IPS-15b (cell line): ENCODE measurements at regions not wholly inside any gene's neighbourhood (a gene's known extent, or its start where the extent isn't known, plus 50 kb on each side); places are given as distances from the start of the nearest gene placed in this dataset.

Experiments used
- H3K27me3 ChIP-seq: one replicate; pipeline ENCODE4 v1.6.1; 2013; ENCODE audit warnings: low read length; ENCODE audit not compliant: control insufficient read depth, insufficient read depth
- H3K36me3 ChIP-seq: one replicate; pipeline ENCODE4 v1.6.1; 2013; ENCODE audit warnings: low read length; ENCODE audit not compliant: control insufficient read depth, insufficient read depth
- H3K4me1 ChIP-seq: one replicate; pipeline ENCODE4 v1.6.1; 2013; ENCODE audit warnings: mild to moderate bottlenecking, low read length; ENCODE audit not compliant: control insufficient read depth, insufficient read depth
- H3K4me3 ChIP-seq: one replicate; pipeline ENCODE4 v1.5.1; 2013; ENCODE audit warnings: low read depth, low read length
- H3K9ac ChIP-seq: one replicate; pipeline ENCODE4 v1.6.1; 2013; ENCODE audit warnings: low read depth, mild to moderate bottlenecking, low read length
- H3K9me3 ChIP-seq: one replicate; pipeline ENCODE4 v1.6.1; 2013; ENCODE audit warnings: mild to moderate bottlenecking, low read length; ENCODE audit not compliant: control insufficient read depth, insufficient read depth

DNA sequence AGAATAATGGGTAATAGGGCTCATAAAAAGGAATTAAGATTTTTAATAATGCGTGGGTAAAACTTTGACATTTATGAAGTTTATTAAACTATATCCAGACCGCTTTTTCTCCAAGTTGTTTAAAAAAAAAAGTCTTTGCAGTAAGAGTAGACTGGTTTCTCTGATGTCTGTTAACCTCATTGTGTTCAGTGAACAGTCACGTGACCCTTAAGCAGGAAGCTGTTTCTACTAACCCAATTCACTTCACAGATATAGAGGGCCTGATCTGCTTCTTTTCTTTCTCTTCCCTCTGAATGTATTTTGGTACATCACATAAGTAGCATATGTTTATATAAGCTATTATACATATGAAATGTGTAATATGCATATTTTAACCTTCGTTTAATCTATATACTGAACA, 1011.3 kb upstream of the CELF4 start:
- Histone ChIP-seq H3K4me1 (no peaks in the 10 kb centered on the region), H3K27me3 (no peaks in the 10 kb centered on the region), H3K4me3 (no peak overlapping the region), H3K9ac (no peak overlapping the region), H3K9me3 (no peaks in the 10 kb centered on the region), H3K36me3 (no peaks in the 10 kb centered on the region)

- H3K27me3 ChIP-seq, result no peaks in the 10 kb centered on the region
- no peaks in the 10 kb centered on the region for H3K9me3 ChIP-seq
- no peaks in the 10 kb centered on the region for H3K4me1 ChIP-seq
Observed at GRCh38 chr18:38576349-38576748, 1010.8 kb upstream of the CELF4 start.

GRCh38 chr18:38575648-38576047, 1010.0 kb upstream of the CELF4 start:
- Histone ChIP-seq H3K4me3 (no peak overlapping the region), H3K9me3 (no peaks in the 10 kb centered on the region), H3K9ac (no peak overlapping the region), H3K4me1 (no peaks in the 10 kb centered on the region), H3K36me3 (no peaks in the 10 kb centered on the region), H3K27me3 (no peaks in the 10 kb centered on the region)

More at GRCh38 chr18:38576349-38576748, 1010.8 kb upstream of the CELF4 start:
- Histone ChIP-seq H3K9ac (no peak overlapping the region), H3K4me3 (no peak overlapping the region), H3K36me3 (no peaks in the 10 kb centered on the region)

- Histone ChIP-seq H3K27me3 (no peaks in the 10 kb centered on the region), H3K36me3 (no peaks in the 10 kb centered on the region), H3K4me3 (no peak overlapping the region), H3K9ac (no peak overlapping the region), H3K4me1 (no peaks in the 10 kb centered on the region), H3K9me3 (no peaks in the 10 kb centered on the region)
Observed at GRCh38 chr18:38575023-38575422, 1009.4 kb upstream of the CELF4 start.

- H3K9me3 ChIP-seq, result no peaks in the 10 kb centered on the region
- H3K4me1 ChIP-seq, result no peaks in the 10 kb centered on the region
- H3K9ac ChIP-seq, result no peak overlapping the region
- no peaks in the 10 kb centered on the region for H3K27me3 ChIP-seq
- no peaks in the 10 kb centered on the region for H3K36me3 ChIP-seq
- H3K4me3 ChIP-seq, result no peak overlapping the region
Observed at GRCh38 chr18:38572554-38573111, 1007.0 kb upstream of the CELF4 start.

DNA sequence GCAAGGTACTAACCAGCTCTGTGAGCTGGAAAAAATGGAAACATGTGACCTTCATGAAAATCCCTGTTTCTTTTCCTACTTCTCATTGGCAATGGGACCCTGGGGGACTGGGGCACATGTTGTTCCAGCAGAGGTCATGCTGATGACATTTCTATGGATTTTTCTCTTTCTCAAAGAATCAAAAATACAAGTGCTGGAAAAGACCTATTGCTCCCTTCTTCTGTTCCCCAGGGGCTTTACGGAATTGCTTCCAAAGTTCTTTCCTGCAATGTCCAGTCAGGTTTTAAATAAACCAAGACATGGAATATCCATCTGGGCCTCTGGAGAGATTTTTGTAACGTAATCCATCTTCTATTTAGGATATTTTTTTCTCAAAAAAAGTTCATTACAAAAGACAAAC, 1006.1 kb upstream of the CELF4 start:
- Histone ChIP-seq H3K36me3 (no peaks in the 10 kb centered on the region), H3K9me3 (no peaks in the 10 kb centered on the region), H3K4me3 (no peak overlapping the region), H3K27me3 (no peaks in the 10 kb centered on the region), H3K9ac (no peak overlapping the region), H3K4me1 (no peaks in the 10 kb centered on the region)

DNA sequence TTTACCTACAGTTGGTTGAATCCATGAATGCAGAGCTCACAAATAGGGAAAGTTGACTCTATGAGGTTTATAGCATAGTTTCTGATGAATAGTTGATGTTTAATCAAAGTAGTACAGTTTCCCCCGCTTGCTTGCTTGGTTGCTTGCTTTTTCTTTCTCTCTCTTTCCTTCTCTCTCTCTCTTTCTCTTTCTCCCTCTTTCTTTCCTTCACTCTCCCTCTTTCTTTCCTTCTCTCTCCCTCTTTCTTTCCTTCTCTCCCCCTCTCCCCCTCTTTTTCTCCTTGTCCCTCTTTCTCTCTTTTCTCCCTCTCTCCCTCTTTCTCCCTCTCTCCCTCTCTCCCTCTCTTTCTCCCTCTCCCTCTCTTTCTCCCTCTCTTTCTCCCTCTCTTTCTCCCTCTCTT, 999.9 kb upstream of the CELF4 start:
- Histone ChIP-seq H3K9me3 (no peaks in the 10 kb centered on the region), H3K9ac (no peak overlapping the region), H3K27me3 (no peaks in the 10 kb centered on the region), H3K4me1 (no peaks in the 10 kb centered on the region), H3K36me3 (no peaks in the 10 kb centered on the region), H3K4me3 (no peak overlapping the region)

- Histone ChIP-seq H3K9me3 (no peaks in the 10 kb centered on the region), H3K9ac (no peak overlapping the region), H3K36me3 (no peaks in the 10 kb centered on the region), H3K27me3 (no peaks in the 10 kb centered on the region), H3K4me3 (no peak overlapping the region), H3K4me1 (no peaks in the 10 kb centered on the region)
Observed at GRCh38 chr18:38563396-38563980, 997.9 kb upstream of the CELF4 start.

- no peaks in the 10 kb centered on the region for H3K36me3 ChIP-seq
- H3K9me3 ChIP-seq, result no peaks in the 10 kb centered on the region
- H3K4me1 ChIP-seq, result peaks cover 11% of the 10 kb centered on the region
- no peak overlapping the region for H3K4me3 ChIP-seq
- no peaks in the 10 kb centered on the region for H3K27me3 ChIP-seq
- no peak overlapping the region for H3K9ac ChIP-seq
Observed at GRCh38 chr18:38557006-38557405, 991.4 kb upstream of the CELF4 start.

DNA sequence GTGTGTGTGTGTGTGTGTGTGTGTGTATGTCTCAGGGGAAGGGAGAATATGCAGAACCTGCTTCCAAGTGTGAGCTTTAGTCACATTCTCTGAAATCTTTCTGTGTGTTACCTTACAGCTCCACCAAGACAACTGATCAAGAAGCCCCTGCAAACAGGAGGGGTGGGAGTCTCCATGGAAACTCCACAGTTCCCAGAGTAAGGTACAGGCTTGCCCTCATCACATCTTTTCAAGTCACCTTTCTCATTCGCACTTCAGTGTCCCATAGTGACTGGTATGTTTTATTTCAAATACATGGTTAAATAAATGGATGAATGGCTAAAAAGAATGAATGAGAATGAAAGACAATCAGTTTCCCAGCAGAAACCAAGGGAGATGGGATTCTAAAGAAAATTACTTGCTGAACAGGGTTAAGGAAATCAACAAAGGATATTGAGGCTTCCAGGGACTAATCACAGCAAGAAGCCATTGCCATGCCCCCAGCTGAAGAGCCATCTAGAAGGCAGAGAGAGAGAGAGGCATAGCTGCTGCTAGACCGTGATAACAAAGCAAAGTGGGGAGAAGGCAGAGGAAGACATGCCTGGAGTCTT, 987.2 kb upstream of the CELF4 start:
- no peak overlapping the region for H3K9ac ChIP-seq

DNA sequence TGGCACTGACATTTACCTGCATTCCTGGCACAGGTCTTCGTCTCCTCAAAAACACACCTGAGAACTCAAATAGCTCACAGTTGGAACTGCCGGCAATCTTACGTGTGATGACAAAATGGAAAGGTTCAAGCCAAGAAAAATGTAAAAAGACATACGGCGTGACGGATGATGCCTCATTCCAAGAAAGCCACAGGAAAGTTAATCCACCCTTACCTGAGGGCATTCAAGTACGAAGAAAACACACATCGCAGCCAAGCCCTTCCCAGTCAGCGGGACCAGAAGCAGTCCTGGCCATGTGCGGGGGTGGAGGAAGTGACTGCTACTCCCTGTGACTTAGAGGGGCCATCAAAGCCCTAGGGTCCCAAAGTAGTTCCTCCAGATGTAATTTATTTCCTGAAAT, 986.3 kb upstream of the CELF4 start:
- no peaks in the 10 kb centered on the region for H3K27me3 ChIP-seq
- no peak overlapping the region for H3K9ac ChIP-seq
- H3K4me3 ChIP-seq, result no peak overlapping the region
- H3K4me1 ChIP-seq, result peaks cover 13% of the 10 kb centered on the region
- H3K36me3 ChIP-seq, result no peaks in the 10 kb centered on the region
- H3K9me3 ChIP-seq, result no peaks in the 10 kb centered on the region

More for the DNA sequence above, 987.2 kb upstream of the CELF4 start:
- Histone ChIP-seq H3K36me3 (no peaks in the 10 kb centered on the region), H3K27me3 (no peaks in the 10 kb centered on the region), H3K4me1 (peaks cover 13% of the 10 kb centered on the region), H3K4me3 (no peak overlapping the region), H3K9me3 (no peaks in the 10 kb centered on the region)

GRCh38 chr18:38545071-38545470, 979.5 kb upstream of the CELF4 start:
- Histone ChIP-seq H3K36me3 (no peaks in the 10 kb centered on the region), H3K4me3 (no peak overlapping the region), H3K9ac (no peak overlapping the region), H3K27me3 (no peaks in the 10 kb centered on the region), H3K4me1 (no peaks in the 10 kb centered on the region), H3K9me3 (no peaks in the 10 kb centered on the region)
